HepG2 (cell line): ENCODE measurements at regions not wholly inside any gene's neighbourhood (a gene's known extent, or its start where the extent isn't known, plus 50 kb on each side); places are given as distances from the start of the nearest gene placed in this dataset.

Source experiments
- ATAC-seq: fragments of 200-7000 bp; cut with Tn5 transposase; 3 replicates; pipeline ENCODE4 v1.9.1; 2020; ENCODE audit warnings: mild to moderate bottlenecking, moderate library complexity
- BruUV-seq: library from RNA; stranded (reverse); fragments of 400-500 nt; replicated peaks from 2 replicates; lab custom pipeline; 2021; lab: Mats Ljungman, UMichigan
- CTCF ChIA-PET: fragments of 300-600 bp; formaldehyde crosslinking; extraction: SDS; loops from one replicate; lab custom pipeline; 2021; ENCODE audit warnings: low total read pairs, inconsistent platforms, low intra/inter-chr PET ratio; lab: Yijun Ruan, JAX
- POLR2A ChIA-PET: fragments of 350-600 bp; sonication (Branson Sonifier 250); formaldehyde crosslinking; loops from one replicate; lab custom pipeline; 2020; ENCODE audit warnings: antibody characterized with exemption, inconsistent platforms; lab: Yijun Ruan, JAX
- DNase-seq: peaks from one replicate; pipeline ENCODE4 v3.0.0-alpha.2; 2015; ENCODE audit warnings: low spot score
- FAIRE-seq: peaks from 3 replicates; lab custom pipeline; 2011; peaks lifted over from hg19 to GRCh38; lab: Jason Lieb, UNC
- H2AFZ ChIP-seq: one replicate; pipeline ENCODE4 v1.6.1; 2011; ENCODE audit warnings: low read length, inconsistent platforms
- H3K27ac ChIP-seq: fragments of 300-600 bp; 3 replicates; pipeline ENCODE4 v1.8.0; 2011; ENCODE audit warnings: mixed run types, mild to moderate bottlenecking, mixed read lengths, low read length, inconsistent platforms; ENCODE audit not compliant: insufficient read depth; ENCODE audit errors: extremely low read length
- H3K27me3 ChIP-seq, 2 experiments: fragments of 200-600 bp in 1 of 2; 2 replicates in 1 of 2; 3 replicates in 1 of 2; pipeline versions ENCODE4 v1.6.0 to v1.8.0; 2011; ENCODE audit warnings: low read length in 2 of 2, mild to moderate bottlenecking in 2 of 2, moderate library complexity in 2 of 2, inconsistent platforms in 1 of 2; ENCODE audit not compliant: insufficient read depth in 2 of 2, control insufficient read depth in 1 of 2
- H3K36me3 ChIP-seq, 2 experiments: fragments of 200-600 bp in 1 of 2; replicated peaks in 1 of 2; 2 replicates in 1 of 2; 3 replicates in 1 of 2; pipeline versions ENCODE4 v1.5.1 to v1.8.0; 2011; ENCODE audit warnings: low read length in 2 of 2, inconsistent platforms in 1 of 2; ENCODE audit not compliant: insufficient read depth in 2 of 2, control insufficient read depth in 1 of 2
- H3K4me1 ChIP-seq: 2 replicates; pipeline ENCODE4 v1.5.1; 2012; ENCODE audit warnings: low read length, inconsistent platforms; ENCODE audit not compliant: insufficient read depth
- H3K4me2 ChIP-seq: 2 replicates; pipeline ENCODE4 v1.6.0; 2011; ENCODE audit warnings: low read depth, low read length, inconsistent platforms
- H3K4me3 ChIP-seq, 3 experiments: fragments of 200-600 bp in 1 of 3; sonication (generic), shearing (Covaris generic) in 1 of 3; replicated peaks in 1 of 3; 2 replicates each; pipeline ENCODE4 v1.5.1; 2011 to 2016; ENCODE audit warnings: low read length in 3 of 3, inconsistent platforms in 2 of 3, low read depth in 2 of 3, mild to moderate bottlenecking in 2 of 3, control low read depth in 1 of 3, mixed read lengths in 1 of 3; ENCODE audit not compliant: insufficient read depth in 1 of 3
- H3K79me2 ChIP-seq: one replicate; pipeline ENCODE4 v1.6.1; 2011; ENCODE audit warnings: low read length, inconsistent platforms; ENCODE audit not compliant: insufficient read depth
- H3K9ac ChIP-seq: 2 replicates; pipeline ENCODE4 v1.6.0; 2011; ENCODE audit warnings: mild to moderate bottlenecking, low read depth, low read length, inconsistent platforms; ENCODE audit not compliant: insufficient read depth
- H3K9me3 ChIP-seq: 2 replicates; pipeline ENCODE4 v1.5.1; 2012; ENCODE audit warnings: mild to moderate bottlenecking, low read length
- H4K20me1 ChIP-seq: 2 replicates; pipeline ENCODE4 v1.6.0; 2011; ENCODE audit warnings: inconsistent platforms, mild to moderate bottlenecking, low read length, moderate library complexity; ENCODE audit not compliant: insufficient read depth
- ATF1 ChIP-seq: IDR thresholded peaks from 2 replicates; pipeline ENCODE4 v1.6.1; 2016; ENCODE audit warnings: mild to moderate bottlenecking, control low read depth
- ELF3 ChIP-seq: IDR thresholded peaks from 2 replicates; pipeline ENCODE4 v1.6.1; 2016; ENCODE audit warnings: missing genetic modification reagents, missing compliant biosample characterization
- FOSL2 ChIP-seq: sonication (generic); formaldehyde crosslinking; IDR thresholded peaks from 2 replicates; pipeline ENCODE4 v1.4.0; 2020; ENCODE audit warnings: missing genetic modification reagents
- FOXK1 ChIP-seq: sonication (generic); formaldehyde crosslinking; IDR thresholded peaks from 2 replicates; pipeline ENCODE4 v1.4.0; 2020; ENCODE audit warnings: low read depth, missing genetic modification reagents, borderline replicate concordance
- GTF3A ChIP-seq: sonication (generic); formaldehyde crosslinking; conservative IDR thresholded peaks from 2 replicates; pipeline ENCODE4 v1.4.0; 2020; ENCODE audit warnings: mild to moderate bottlenecking, missing genetic modification reagents
- SUZ12 ChIP-seq: fragments of 150-350 bp; IDR thresholded peaks from 2 replicates; pipeline ENCODE4 v1.6.1; 2014; ENCODE audit warnings: low read depth, low read length
- ZNF549 ChIP-seq: sonication (generic); formaldehyde crosslinking; IDR thresholded peaks from 2 replicates; pipeline ENCODE4 v1.5.0; 2020; ENCODE audit warnings: missing genetic modification reagents
- ZNF775 ChIP-seq: sonication (generic); formaldehyde crosslinking; IDR thresholded peaks from 2 replicates; pipeline ENCODE4 v1.4.0; 2020; ENCODE audit warnings: missing genetic modification reagents, mild to moderate bottlenecking, moderate library complexity, borderline replicate concordance
- WGBS: methylation state at CpG from one replicate; pipeline ENCODE4 v1.1.6; 2017; ENCODE audit warnings: low lambda C conversion rate; 5-methylcytosine and 5-hydroxymethylcytosine counted together
- in situ Hi-C: cut with HindIII; loops from 2 replicates; pipeline ENCODE4 v1.10.0; 2017; ENCODE audit warnings: low pct_unique_long_range_greater_than_20kb; ENCODE audit not compliant: extremely low pct_ligation_motif_present
- intact Hi-C: fragments of 100-400 bp; cut with micrococcal nuclease; formaldehyde crosslinking; loops from one replicate; pipeline ENCODE4 v1.10.0; 2022; ENCODE audit not compliant: unreplicated experiment
- TF ChIP-seq, protein P1 (sequence below): sonication (generic); formaldehyde crosslinking; IDR thresholded peaks from 2 replicates; pipeline ENCODE4 v1.5.0; 2020; ENCODE audit warnings: mild to moderate bottlenecking, missing genetic modification reagents
- TF ChIP-seq, protein P2 (sequence below): sonication (generic); formaldehyde crosslinking; IDR thresholded peaks from 2 replicates; pipeline ENCODE4 v1.4.0; 2020; ENCODE audit warnings: missing genetic modification reagents

DNA sequence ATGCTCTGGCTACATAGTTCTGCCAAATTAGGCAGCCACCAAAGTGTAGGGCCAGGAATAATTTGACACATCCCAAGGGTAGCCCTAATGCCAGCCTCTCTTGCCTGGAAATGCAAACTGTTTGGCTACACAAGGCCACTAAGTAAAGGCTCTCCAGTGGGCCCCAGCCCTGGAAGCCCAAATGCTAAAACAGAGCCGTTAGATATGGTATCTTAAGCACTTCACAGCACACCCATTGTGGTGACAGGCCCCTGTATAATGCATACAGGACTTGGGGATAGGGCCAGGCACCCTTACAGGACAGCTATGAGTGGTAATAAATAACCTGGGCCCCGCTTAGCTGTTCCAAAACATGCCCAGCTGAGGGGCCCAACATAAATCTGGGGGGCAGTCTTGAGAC lies 623.9 kb downstream of the BCOR start:
- no peak overlapping the region for H3K9ac ChIP-seq
- POLR2A ChIA-PET = no interaction called here
- H3K4me1 ChIP-seq = no peaks in the 10 kb centered on the region
- no peaks in the 10 kb centered on the region for H3K79me2 ChIP-seq
- H3K27ac ChIP-seq = no peak overlapping the region
- no peak overlapping the region for H3K4me2 ChIP-seq
- no peak overlapping the region for H2AFZ ChIP-seq
- FAIRE-seq (no peak), ATAC-seq (no peak), DNase-seq (no peak)
- intact Hi-C loops (no loop called here), in situ Hi-C loops (no loop called here)
- TF ChIP-seq ATF1 (no peak), GTF3A (CRISPR knock-in tag) (no peak), ELF3 (no peak), FOXK1 (CRISPR knock-in tag) (no peak), ZNF775 (CRISPR knock-in tag) (no peak), ZNF549 (CRISPR knock-in tag) (no peak), FOSL2 (CRISPR knock-in tag) (no peak), SUZ12 (no peak)
- TF ChIP-seq, protein P1, sequence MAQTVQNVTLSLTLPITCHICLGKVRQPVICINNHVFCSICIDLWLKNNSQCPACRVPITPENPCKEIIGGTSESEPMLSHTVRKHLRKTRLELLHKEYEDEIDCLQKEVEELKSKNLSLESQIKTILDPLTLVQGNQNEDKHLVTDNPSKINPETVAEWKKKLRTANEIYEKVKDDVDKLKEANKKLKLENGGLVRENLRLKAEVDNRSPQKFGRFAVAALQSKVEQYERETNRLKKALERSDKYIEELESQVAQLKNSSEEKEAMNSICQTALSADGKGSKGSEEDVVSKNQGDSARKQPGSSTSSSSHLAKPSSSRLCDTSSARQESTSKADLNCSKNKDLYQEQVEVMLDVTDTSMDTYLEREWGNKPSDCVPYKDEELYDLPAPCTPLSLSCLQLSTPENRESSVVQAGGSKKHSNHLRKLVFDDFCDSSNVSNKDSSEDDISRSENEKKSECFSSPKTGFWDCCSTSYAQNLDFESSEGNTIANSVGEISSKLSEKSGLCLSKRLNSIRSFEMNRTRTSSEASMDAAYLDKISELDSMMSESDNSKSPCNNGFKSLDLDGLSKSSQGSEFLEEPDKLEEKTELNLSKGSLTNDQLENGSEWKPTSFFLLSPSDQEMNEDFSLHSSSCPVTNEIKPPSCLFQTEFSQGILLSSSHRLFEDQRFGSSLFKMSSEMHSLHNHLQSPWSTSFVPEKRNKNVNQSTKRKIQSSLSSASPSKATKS (CRISPR knock-in tag) = no peak
- TF ChIP-seq, protein P2, sequence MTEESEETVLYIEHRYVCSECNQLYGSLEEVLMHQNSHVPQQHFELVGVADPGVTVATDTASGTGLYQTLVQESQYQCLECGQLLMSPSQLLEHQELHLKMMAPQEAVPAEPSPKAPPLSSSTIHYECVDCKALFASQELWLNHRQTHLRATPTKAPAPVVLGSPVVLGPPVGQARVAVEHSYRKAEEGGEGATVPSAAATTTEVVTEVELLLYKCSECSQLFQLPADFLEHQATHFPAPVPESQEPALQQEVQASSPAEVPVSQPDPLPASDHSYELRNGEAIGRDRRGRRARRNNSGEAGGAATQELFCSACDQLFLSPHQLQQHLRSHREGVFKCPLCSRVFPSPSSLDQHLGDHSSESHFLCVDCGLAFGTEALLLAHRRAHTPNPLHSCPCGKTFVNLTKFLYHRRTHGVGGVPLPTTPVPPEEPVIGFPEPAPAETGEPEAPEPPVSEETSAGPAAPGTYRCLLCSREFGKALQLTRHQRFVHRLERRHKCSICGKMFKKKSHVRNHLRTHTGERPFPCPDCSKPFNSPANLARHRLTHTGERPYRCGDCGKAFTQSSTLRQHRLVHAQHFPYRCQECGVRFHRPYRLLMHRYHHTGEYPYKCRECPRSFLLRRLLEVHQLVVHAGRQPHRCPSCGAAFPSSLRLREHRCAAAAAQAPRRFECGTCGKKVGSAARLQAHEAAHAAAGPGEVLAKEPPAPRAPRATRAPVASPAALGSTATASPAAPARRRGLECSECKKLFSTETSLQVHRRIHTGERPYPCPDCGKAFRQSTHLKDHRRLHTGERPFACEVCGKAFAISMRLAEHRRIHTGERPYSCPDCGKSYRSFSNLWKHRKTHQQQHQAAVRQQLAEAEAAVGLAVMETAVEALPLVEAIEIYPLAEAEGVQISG = no peak
- H3K4me3 ChIP-seq = no peak overlapping the region
- CTCF ChIA-PET = no interaction called here
- H3K27me3 ChIP-seq = no peaks in the 10 kb centered on the region
- no peaks in the 10 kb centered on the region for H3K9me3 ChIP-seq
- H3K36me3 ChIP-seq = no peaks in the 10 kb centered on the region
- BruUV-seq = no TSS peak
- no CpG with 5 or more reads among the region's 2 CpGs for WGBS
- no peaks in the 10 kb centered on the region for H4K20me1 ChIP-seq
